ENCODE measurements at regions not wholly inside any gene's neighbourhood (a gene's known extent, or its start where the extent isn't known, plus 50 kb on each side); places are given as distances from the start of the nearest gene placed in this dataset.

DNA sequence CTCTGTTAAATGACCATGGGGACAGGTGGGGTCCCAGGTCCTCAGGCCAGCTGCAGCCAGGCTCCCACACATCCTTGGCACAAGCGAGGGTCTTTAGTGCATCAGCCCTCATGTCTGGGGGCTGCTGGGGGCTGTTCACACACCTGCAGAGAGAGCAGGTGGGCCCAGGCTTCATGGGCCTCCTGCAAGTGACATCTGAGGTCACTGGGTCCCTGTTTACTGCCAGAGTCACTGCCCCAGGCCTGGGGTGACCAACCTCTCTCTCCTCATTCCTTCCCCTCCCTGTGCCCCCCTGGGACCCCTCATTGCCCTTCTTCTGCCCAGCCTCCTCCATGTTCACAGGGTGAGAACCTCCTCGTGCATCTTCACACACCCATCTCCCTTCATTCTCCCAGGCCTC, 92.4 kb downstream of the RTL6 start (continued):
- TF ChIP-seq, protein P1, sequence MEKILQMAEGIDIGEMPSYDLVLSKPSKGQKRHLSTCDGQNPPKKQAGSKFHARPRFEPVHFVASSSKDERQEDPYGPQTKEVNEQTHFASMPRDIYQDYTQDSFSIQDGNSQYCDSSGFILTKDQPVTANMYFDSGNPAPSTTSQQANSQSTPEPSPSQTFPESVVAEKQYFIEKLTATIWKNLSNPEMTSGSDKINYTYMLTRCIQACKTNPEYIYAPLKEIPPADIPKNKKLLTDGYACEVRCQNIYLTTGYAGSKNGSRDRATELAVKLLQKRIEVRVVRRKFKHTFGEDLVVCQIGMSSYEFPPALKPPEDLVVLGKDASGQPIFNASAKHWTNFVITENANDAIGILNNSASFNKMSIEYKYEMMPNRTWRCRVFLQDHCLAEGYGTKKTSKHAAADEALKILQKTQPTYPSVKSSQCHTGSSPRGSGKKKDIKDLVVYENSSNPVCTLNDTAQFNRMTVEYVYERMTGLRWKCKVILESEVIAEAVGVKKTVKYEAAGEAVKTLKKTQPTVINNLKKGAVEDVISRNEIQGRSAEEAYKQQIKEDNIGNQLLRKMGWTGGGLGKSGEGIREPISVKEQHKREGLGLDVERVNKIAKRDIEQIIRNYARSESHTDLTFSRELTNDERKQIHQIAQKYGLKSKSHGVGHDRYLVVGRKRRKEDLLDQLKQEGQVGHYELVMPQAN (conservative IDR thresholded peaks at IDR 0.05): no peak
- TF ChIP-seq, protein P2, sequence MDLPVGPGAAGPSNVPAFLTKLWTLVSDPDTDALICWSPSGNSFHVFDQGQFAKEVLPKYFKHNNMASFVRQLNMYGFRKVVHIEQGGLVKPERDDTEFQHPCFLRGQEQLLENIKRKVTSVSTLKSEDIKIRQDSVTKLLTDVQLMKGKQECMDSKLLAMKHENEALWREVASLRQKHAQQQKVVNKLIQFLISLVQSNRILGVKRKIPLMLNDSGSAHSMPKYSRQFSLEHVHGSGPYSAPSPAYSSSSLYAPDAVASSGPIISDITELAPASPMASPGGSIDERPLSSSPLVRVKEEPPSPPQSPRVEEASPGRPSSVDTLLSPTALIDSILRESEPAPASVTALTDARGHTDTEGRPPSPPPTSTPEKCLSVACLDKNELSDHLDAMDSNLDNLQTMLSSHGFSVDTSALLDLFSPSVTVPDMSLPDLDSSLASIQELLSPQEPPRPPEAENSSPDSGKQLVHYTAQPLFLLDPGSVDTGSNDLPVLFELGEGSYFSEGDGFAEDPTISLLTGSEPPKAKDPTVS (IDR thresholded peaks at IDR 0.05; ENCODE audit: low read depth, low read length): no peak
- TF ChIP-seq SMAD1 (IDR thresholded peaks at IDR 0.05; ENCODE audit: low read depth, partially characterized antibody) (no peak), ZNF384 (IDR thresholded peaks at IDR 0.05; ENCODE audit: borderline replicate concordance, low read depth, low read length) (no peak), ZBED1 (IDR thresholded peaks at IDR 0.05; ENCODE audit: borderline replicate concordance) (no peak), PML (IDR thresholded peaks at IDR 0.05; ENCODE audit: low read length) (no peak), ESRRA (IDR thresholded peaks at IDR 0.05; ENCODE audit: low read length) (no peak)
- TF ChIP-seq, protein P3, sequence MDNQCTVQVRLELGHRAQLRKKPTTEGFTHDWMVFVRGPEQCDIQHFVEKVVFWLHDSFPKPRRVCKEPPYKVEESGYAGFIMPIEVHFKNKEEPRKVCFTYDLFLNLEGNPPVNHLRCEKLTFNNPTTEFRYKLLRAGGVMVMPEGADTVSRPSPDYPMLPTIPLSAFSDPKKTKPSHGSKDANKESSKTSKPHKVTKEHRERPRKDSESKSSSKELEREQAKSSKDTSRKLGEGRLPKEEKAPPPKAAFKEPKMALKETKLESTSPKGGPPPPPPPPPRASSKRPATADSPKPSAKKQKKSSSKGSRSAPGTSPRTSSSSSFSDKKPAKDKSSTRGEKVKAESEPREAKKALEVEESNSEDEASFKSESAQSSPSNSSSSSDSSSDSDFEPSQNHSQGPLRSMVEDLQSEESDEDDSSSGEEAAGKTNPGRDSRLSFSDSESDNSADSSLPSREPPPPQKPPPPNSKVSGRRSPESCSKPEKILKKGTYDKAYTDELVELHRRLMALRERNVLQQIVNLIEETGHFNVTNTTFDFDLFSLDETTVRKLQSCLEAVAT (IDR thresholded peaks at IDR 0.05): no peak

All from GM12878 (cell line).